A549 (cell line): ENCODE measurements at regions not wholly inside any gene's neighbourhood (a gene's known extent, or its start where the extent isn't known, plus 50 kb on each side); places are given as distances from the start of the nearest gene placed in this dataset.

Experiments
- ATAC-seq, 2 experiments: fragments of 200-7000 bp in 1 of 2; fragments of >200 bp in 1 of 2; cut with Nextera tagmentation in 1 of 2; cut with Tn5 transposase in 1 of 2; 3 replicates each; pipeline versions ENCODE4 v1.8.0 to v1.9.1; 2018 to 2020; ENCODE audit warnings: mild to moderate bottlenecking in 1 of 2, moderate library complexity in 1 of 2
- CTCF ChIA-PET: fragments of 300-600 bp; sonication (Branson Sonifier 250); formaldehyde crosslinking; extraction: SDS; loops from one replicate; lab custom pipeline; 2021; ENCODE audit warnings: antibody characterized with exemption, inconsistent platforms; lab: Yijun Ruan, JAX
- POLR2A ChIA-PET: fragments of 350-600 bp; formaldehyde crosslinking; extraction: SDS; loops from one replicate; lab custom pipeline; 2021; ENCODE audit warnings: antibody characterized with exemption, inconsistent platforms; lab: Yijun Ruan, JAX
- DNase-seq, 2 experiments: peaks; one replicate each; pipeline versions ENCODE4 v3.0.0 to v3.0.0-alpha.2; 2011 to 2016; ENCODE audit warnings: low read depth in 1 of 2, low spot score in 1 of 2
- FAIRE-seq: peaks from 2 replicates; lab custom pipeline; 2011; peaks lifted over from hg19 to GRCh38; lab: Jason Lieb, UNC
- H3K27ac ChIP-seq, 2 experiments: fragments of >200 bp; sonication (Bioruptor Twin); formaldehyde crosslinking; 3 replicates each; pipeline ENCODE4 v1.5.1; 2016 to 2017
- H3K4me1 ChIP-seq: fragments of >200 bp; sonication (Bioruptor Twin); formaldehyde crosslinking; 3 replicates; pipeline ENCODE4 v1.6.1; 2016
- H3K4me2 ChIP-seq: fragments of >200 bp; sonication (Bioruptor Twin); formaldehyde crosslinking; 3 replicates; pipeline ENCODE4 v1.6.1; 2016
- H3K4me3 ChIP-seq: fragments of >200 bp; sonication (Bioruptor Twin); formaldehyde crosslinking; 3 replicates; pipeline ENCODE4 v1.5.1; 2016
- H3K9me3 ChIP-seq: fragments of >200 bp; sonication (Bioruptor Twin); formaldehyde crosslinking; 3 replicates; pipeline ENCODE4 v1.6.1; 2016
- BHLHE40 ChIP-seq: IDR thresholded peaks from 2 replicates; pipeline ENCODE4 v1.6.1; 2012; ENCODE audit warnings: low read depth, low read length, inconsistent platforms
- CBX2 ChIP-seq: fragments of 200-600 bp; sonication (generic); IDR thresholded peaks from 2 replicates; pipeline ENCODE4 v1.6.1; 2016; ENCODE audit warnings: low read depth, mild to moderate bottlenecking, borderline replicate concordance
- CHD4 ChIP-seq: fragments of 200-600 bp; sonication (generic); IDR thresholded peaks from 2 replicates; pipeline ENCODE4 v1.6.1; 2016; ENCODE audit warnings: antibody characterized with exemption, mild to moderate bottlenecking, borderline replicate concordance
- EHF ChIP-seq: fragments of 250-450 bp; sonication (Bioruptor Pico); IDR thresholded peaks from 2 replicates; pipeline ENCODE4 v1.5.0; 2020; ENCODE audit warnings: mild to moderate bottlenecking
- GATA3 ChIP-seq: IDR thresholded peaks from 2 replicates; pipeline ENCODE4 v1.6.1; 2012; ENCODE audit warnings: borderline replicate concordance
- HOXA7 ChIP-seq: fragments of 250-450 bp; sonication (Bioruptor Pico); IDR thresholded peaks from 2 replicates; pipeline ENCODE4 v1.5.0; 2020; ENCODE audit warnings: mild to moderate bottlenecking, moderate library complexity
- KDM1A ChIP-seq: fragments of 200-600 bp; sonication (generic); IDR thresholded peaks from 2 replicates; pipeline ENCODE4 v1.6.1; 2016; ENCODE audit warnings: low read depth, mild to moderate bottlenecking
- MAX ChIP-seq: IDR thresholded peaks from 2 replicates; pipeline ENCODE4 v1.6.1; 2012
- MYC ChIP-seq: IDR thresholded peaks from 2 replicates; pipeline ENCODE4 v1.6.1; 2012; ENCODE audit warnings: mild to moderate bottlenecking, inconsistent platforms, low read length, improper control_type of control experiment, borderline replicate concordance
- NR3C1 ChIP-seq: fragments of >200 bp; sonication (Bioruptor Twin); formaldehyde crosslinking; IDR thresholded peaks from 3 replicates; pipeline ENCODE4 v1.6.1; 2017
- POLR2AphosphoS2 ChIP-seq: conservative IDR thresholded peaks from 2 replicates; pipeline ENCODE4 v1.6.1; 2012; ENCODE audit warnings: low read length, improper control_type of control experiment, inconsistent platforms
- RAD21 ChIP-seq, 2 experiments: fragments of >200 bp in 1 of 2; sonication (Bioruptor Twin) in 1 of 2; formaldehyde crosslinking in 1 of 2; IDR thresholded peaks in 1 of 2; conservative IDR thresholded peaks in 1 of 2; 2 replicates in 1 of 2; 3 replicates in 1 of 2; pipeline ENCODE4 v1.6.1; 2012 to 2018; ENCODE audit warnings: inconsistent platforms in 1 of 2
- RARB ChIP-seq: fragments of 250-450 bp; sonication (Bioruptor Pico); IDR thresholded peaks from 2 replicates; pipeline ENCODE4 v1.8.0; 2021; ENCODE audit warnings: mild to moderate bottlenecking, moderate library complexity
- RFX5 ChIP-seq: fragments of 450-650 bp; IDR thresholded peaks from 2 replicates; pipeline ENCODE4 v1.7.1; 2014; ENCODE audit warnings: antibody characterized with exemption, mild to moderate bottlenecking, moderate library complexity
- SMC3 ChIP-seq: fragments of >200 bp; sonication (Bioruptor Twin); formaldehyde crosslinking; IDR thresholded peaks from 3 replicates; pipeline ENCODE4 v1.6.1; 2018; ENCODE audit warnings: inconsistent platforms
- SREBF2 ChIP-seq: fragments of 450-650 bp; IDR thresholded peaks from 2 replicates; pipeline ENCODE4 v1.6.1; 2014; ENCODE audit warnings: mild to moderate bottlenecking, moderate library complexity
- ZFP36 ChIP-seq: fragments of 450-650 bp; IDR thresholded peaks from 2 replicates; pipeline ENCODE4 v1.6.1; 2014; ENCODE audit warnings: borderline replicate concordance; ENCODE audit not compliant: partially characterized antibody
- WGBS: methylation state at CpG from one replicate; pipeline ENCODE4 v1.1.6; 2017; ENCODE audit errors: missing lambda C conversion rate; 5-methylcytosine and 5-hydroxymethylcytosine counted together
- TF ChIP-seq, protein P1 (sequence below): fragments of >200 bp; sonication (Bioruptor Twin); formaldehyde crosslinking; IDR thresholded peaks from 3 replicates; pipeline ENCODE4 v1.5.1; 2016
- TF ChIP-seq, protein P2 (sequence below): fragments of 200-600 bp; sonication (generic); IDR thresholded peaks from 2 replicates; pipeline ENCODE4 v1.6.1; 2016; ENCODE audit warnings: antibody characterized with exemption, mild to moderate bottlenecking, moderate library complexity

- Histone ChIP-seq H3K27ac (no peak overlapping the region), H3K4me2 (no peak overlapping the region), H3K4me1 (no peaks in the 10 kb centered on the region), H3K4me3 (no peak overlapping the region), H3K9me3 (0 out of 3 replicates have a peak, but pooled peaks cover 3% of the 10 kb centered on the region)
- ChIA-PET CTCF (interaction anchor here (0.6 to 1.9 kb wide), 2 partner anchors 25 to 136 kb away, joined by 3 to 5 read pairs; no protein-coding TSS in a partner anchor), POLR2A (no interaction called here)
- 33% methylated on average over 2 of the region's 2 CpGs for WGBS
- no peak for DNase-seq
- FAIRE-seq: no peak
- ATAC-seq: no peak
- no peak for TF ChIP-seq SMC3
- no peak for TF ChIP-seq BHLHE40
- no peak for TF ChIP-seq GATA3
- TF ChIP-seq SREBF2: no peak
- no peak for TF ChIP-seq EHF (CRISPR knock-in tag)
- no peak for TF ChIP-seq CHD4
- TF ChIP-seq RFX5: no peak
- no peak for TF ChIP-seq ZFP36
- no peak for TF ChIP-seq RAD21 (conservative IDR thresholded peaks at IDR 0.05 in 1 of 2, IDR thresholded peaks at IDR 0.05 in 1 of 2)
- TF ChIP-seq, protein P1, sequence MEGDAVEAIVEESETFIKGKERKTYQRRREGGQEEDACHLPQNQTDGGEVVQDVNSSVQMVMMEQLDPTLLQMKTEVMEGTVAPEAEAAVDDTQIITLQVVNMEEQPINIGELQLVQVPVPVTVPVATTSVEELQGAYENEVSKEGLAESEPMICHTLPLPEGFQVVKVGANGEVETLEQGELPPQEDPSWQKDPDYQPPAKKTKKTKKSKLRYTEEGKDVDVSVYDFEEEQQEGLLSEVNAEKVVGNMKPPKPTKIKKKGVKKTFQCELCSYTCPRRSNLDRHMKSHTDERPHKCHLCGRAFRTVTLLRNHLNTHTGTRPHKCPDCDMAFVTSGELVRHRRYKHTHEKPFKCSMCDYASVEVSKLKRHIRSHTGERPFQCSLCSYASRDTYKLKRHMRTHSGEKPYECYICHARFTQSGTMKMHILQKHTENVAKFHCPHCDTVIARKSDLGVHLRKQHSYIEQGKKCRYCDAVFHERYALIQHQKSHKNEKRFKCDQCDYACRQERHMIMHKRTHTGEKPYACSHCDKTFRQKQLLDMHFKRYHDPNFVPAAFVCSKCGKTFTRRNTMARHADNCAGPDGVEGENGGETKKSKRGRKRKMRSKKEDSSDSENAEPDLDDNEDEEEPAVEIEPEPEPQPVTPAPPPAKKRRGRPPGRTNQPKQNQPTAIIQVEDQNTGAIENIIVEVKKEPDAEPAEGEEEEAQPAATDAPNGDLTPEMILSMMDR: no peak
These were observed 107.3 kb upstream of the NIPBL start for GRCh38 chr5:36769129-36769770.

- Histone ChIP-seq H3K4me1 (no peaks in the 10 kb centered on the region), H3K4me2 (no peak overlapping the region), H3K4me3 (no peak overlapping the region), H3K27ac (no peak overlapping the region), H3K9me3 (0 out of 3 replicates have a peak, but pooled peaks cover 3% of the 10 kb centered on the region)
- no peak for TF ChIP-seq HOXA7 (CRISPR knock-in tag)
- TF ChIP-seq, protein P2, sequence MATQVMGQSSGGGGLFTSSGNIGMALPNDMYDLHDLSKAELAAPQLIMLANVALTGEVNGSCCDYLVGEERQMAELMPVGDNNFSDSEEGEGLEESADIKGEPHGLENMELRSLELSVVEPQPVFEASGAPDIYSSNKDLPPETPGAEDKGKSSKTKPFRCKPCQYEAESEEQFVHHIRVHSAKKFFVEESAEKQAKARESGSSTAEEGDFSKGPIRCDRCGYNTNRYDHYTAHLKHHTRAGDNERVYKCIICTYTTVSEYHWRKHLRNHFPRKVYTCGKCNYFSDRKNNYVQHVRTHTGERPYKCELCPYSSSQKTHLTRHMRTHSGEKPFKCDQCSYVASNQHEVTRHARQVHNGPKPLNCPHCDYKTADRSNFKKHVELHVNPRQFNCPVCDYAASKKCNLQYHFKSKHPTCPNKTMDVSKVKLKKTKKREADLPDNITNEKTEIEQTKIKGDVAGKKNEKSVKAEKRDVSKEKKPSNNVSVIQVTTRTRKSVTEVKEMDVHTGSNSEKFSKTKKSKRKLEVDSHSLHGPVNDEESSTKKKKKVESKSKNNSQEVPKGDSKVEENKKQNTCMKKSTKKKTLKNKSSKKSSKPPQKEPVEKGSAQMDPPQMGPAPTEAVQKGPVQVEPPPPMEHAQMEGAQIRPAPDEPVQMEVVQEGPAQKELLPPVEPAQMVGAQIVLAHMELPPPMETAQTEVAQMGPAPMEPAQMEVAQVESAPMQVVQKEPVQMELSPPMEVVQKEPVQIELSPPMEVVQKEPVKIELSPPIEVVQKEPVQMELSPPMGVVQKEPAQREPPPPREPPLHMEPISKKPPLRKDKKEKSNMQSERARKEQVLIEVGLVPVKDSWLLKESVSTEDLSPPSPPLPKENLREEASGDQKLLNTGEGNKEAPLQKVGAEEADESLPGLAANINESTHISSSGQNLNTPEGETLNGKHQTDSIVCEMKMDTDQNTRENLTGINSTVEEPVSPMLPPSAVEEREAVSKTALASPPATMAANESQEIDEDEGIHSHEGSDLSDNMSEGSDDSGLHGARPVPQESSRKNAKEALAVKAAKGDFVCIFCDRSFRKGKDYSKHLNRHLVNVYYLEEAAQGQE: no peak
- no peak for TF ChIP-seq CBX2
- TF ChIP-seq RAD21 (conservative IDR thresholded peaks at IDR 0.05 in 1 of 2, IDR thresholded peaks at IDR 0.05 in 1 of 2): no peak
- TF ChIP-seq RARB: no peak
- TF ChIP-seq, protein P1: no peak
- no peak for TF ChIP-seq NR3C1
- no peak for TF ChIP-seq MAX
- no peak for TF ChIP-seq MYC
- no peak for TF ChIP-seq SMC3
- no peak for TF ChIP-seq KDM1A
- no peak for TF ChIP-seq POLR2AphosphoS2
- ATAC-seq (no peak), DNase-seq (no peak), FAIRE-seq (no peak)
- CTCF ChIA-PET: interaction anchor here (1.6 kb wide), 1 partner anchor 14 kb away, joined by 3 read pairs; no protein-coding TSS in a partner anchor
- 40% methylated on average over 4 of the region's 4 CpGs for WGBS
- POLR2A ChIA-PET: no interaction called here
These were observed 106.4 kb upstream of the NIPBL start for GRCh38 chr5:36770125-36770524.
